Gastroesophageal sphincter (tissue), 3 donors: ENCODE measurements at regions not wholly inside any gene's neighbourhood (a gene's known extent, or its start where the extent isn't known, plus 50 kb on each side); places are given as distances from the start of the nearest gene placed in this dataset.

ENCODE experiments used
- CTCF ChIP-seq, 4 experiments: fragments of 200-600 bp in 2 of 4; fragments of 450-650 bp in 2 of 4; sonication (generic) in 1 of 4; IDR thresholded peaks; one replicate each; pipeline ENCODE4 v1.5.1; 2017 to 2019; ENCODE audit warnings: antibody characterized with exemption in 4 of 4, mild to moderate bottlenecking in 2 of 4, moderate library complexity in 2 of 4
- EP300 ChIP-seq: sonication (generic); formaldehyde crosslinking; IDR thresholded peaks from one replicate; pipeline ENCODE4 v1.6.1; 2017; ENCODE audit warnings: antibody characterized with exemption, mild to moderate bottlenecking
- POLR2A ChIP-seq, 2 donors: fragments of 450-650 bp; IDR thresholded peaks; one replicate each; pipeline ENCODE4 v1.6.1; 2017; ENCODE audit warnings: antibody characterized with exemption in 2 of 2, mild to moderate bottlenecking in 2 of 2, moderate library complexity in 1 of 2
- POLR2AphosphoS5 ChIP-seq: sonication (generic); formaldehyde crosslinking; IDR thresholded peaks from one replicate; pipeline ENCODE4 v1.6.1; 2017; ENCODE audit warnings: antibody characterized with exemption

GRCh38 chrX:33339219-33339618 lies 127.9 kb upstream of the DMD start:
- no peak for TF ChIP-seq POLR2A (IDR thresholded peaks at IDR 0.05)
- TF ChIP-seq CTCF (IDR thresholded peaks at IDR 0.05) = no peak
- no peak for TF ChIP-seq EP300
- no peak for TF ChIP-seq POLR2AphosphoS5
